ENCODE measurements at regions not wholly inside any gene's neighbourhood (a gene's known extent, or its start where the extent isn't known, plus 50 kb on each side); places are given as distances from the start of the nearest gene placed in this dataset.

- H3K27me3 ChIP-seq (replicated peaks in 1 of 4; ENCODE audit: control extremely low read depth in 1 of 4, control insufficient read depth in 3 of 4, insufficient read depth in 4 of 4, low read length in 3 of 4): no peaks in the 10 kb centered on the region
- H2AFZ ChIP-seq (ENCODE audit: insufficient read depth, low read depth, low read length, poor library complexity, severe bottlenecking): no peak overlapping the region
- H4K20me1 ChIP-seq (ENCODE audit: control insufficient read depth, insufficient read depth, low read length, poor library complexity, severe bottlenecking): no peaks in the 10 kb centered on the region
- Mint-ChIP-seq H3K27ac (no peak overlapping the region), H3K27me3 (no peaks in the 10 kb centered on the region), H3K4me3 (no peak overlapping the region), H3K9me3 (ENCODE audit: insufficient read depth) (no peaks in the 10 kb centered on the region), H3K4me1 (no peaks in the 10 kb centered on the region)
- no peak overlapping the region for H3K4me3 ChIP-seq (ENCODE audit: control extremely low read depth in 1 of 5, extremely low read depth in 1 of 5, insufficient read depth in 1 of 5, low read depth in 2 of 5, low read length in 4 of 5)
- no peaks in the 10 kb centered on the region for H3K9me3 ChIP-seq (ENCODE audit: control extremely low read depth in 1 of 3, control insufficient read depth in 2 of 3, insufficient read depth in 1 of 3, low read length in 2 of 3)
- H3K9ac ChIP-seq (ENCODE audit: low read length): no peak overlapping the region
- no peak overlapping the region for H3K27ac ChIP-seq (ENCODE audit: low read length in 2 of 2)
- H3K36me3 ChIP-seq (replicated peaks in 1 of 2; ENCODE audit: control extremely low read depth in 1 of 2, control insufficient read depth in 1 of 2, extremely low read depth in 1 of 2, insufficient read depth in 2 of 2, low read length in 1 of 2): no peaks in the 10 kb centered on the region
- ChIA-PET POLR2A (no interaction called here), CTCF (no interaction called here)
- no peak overlapping the region for H3K4me2 ChIP-seq (replicated peaks; ENCODE audit: low read depth, low read length, poor library complexity, severe bottlenecking)
- ATAC-seq (ENCODE audit: low read depth): no peak
- no peaks in the 10 kb centered on the region for H3K79me2 ChIP-seq (ENCODE audit: control insufficient read depth, insufficient read depth, low read length)
- intact Hi-C loops (cut with micrococcal nuclease): no loop called here
- no CpG with 5 or more reads among the region's 2 CpGs for WGBS (ENCODE audit: insufficient coverage)
- no peaks in the 10 kb centered on the region for H3K4me1 ChIP-seq (ENCODE audit: control insufficient read depth in 2 of 2, insufficient read depth in 2 of 2, low read length in 2 of 2)
- no peak for DNase-seq
- TF ChIP-seq CTCF (IDR thresholded peaks at IDR 0.05) (no peak), EZH2 (IDR thresholded peaks at IDR 0.05; ENCODE audit: borderline replicate concordance, insufficient read depth, low read depth, low read length, poor library complexity, severe bottlenecking) (no peak)
These were observed 475.4 kb upstream of the HS3ST1 start for GRCh38 chr4:11904117-11904535.

GRCh38 chr4:11901089-11901488, 472.4 kb upstream of the HS3ST1 start:
- H3K36me3 ChIP-seq (replicated peaks in 1 of 2; ENCODE audit: control extremely low read depth in 1 of 2, control insufficient read depth in 1 of 2, extremely low read depth in 1 of 2, insufficient read depth in 2 of 2, low read length in 1 of 2): no peaks in the 10 kb centered on the region
- POLR2A ChIA-PET: no interaction called here
- 100% methylated on average over 1 of the region's 1 CpG for WGBS (ENCODE audit: insufficient coverage)

More at GRCh38 chr4:11901089-11901488, 472.4 kb upstream of the HS3ST1 start:
- ATAC-seq (ENCODE audit: low read depth): no peak
- Histone ChIP-seq H3K4me2 (replicated peaks; ENCODE audit: low read depth, low read length, poor library complexity, severe bottlenecking) (no peak overlapping the region), H3K4me3 (ENCODE audit: control extremely low read depth in 1 of 5, extremely low read depth in 1 of 5, insufficient read depth in 1 of 5, low read depth in 2 of 5, low read length in 4 of 5) (no peak overlapping the region), H4K20me1 (ENCODE audit: control insufficient read depth, insufficient read depth, low read length, poor library complexity, severe bottlenecking) (no peaks in the 10 kb centered on the region), H3K4me1 (ENCODE audit: control insufficient read depth in 2 of 2, insufficient read depth in 2 of 2, low read length in 2 of 2) (no peaks in the 10 kb centered on the region), H2AFZ (ENCODE audit: insufficient read depth, low read depth, low read length, poor library complexity, severe bottlenecking) (no peak overlapping the region), H3K27me3 (replicated peaks in 1 of 4; ENCODE audit: control extremely low read depth in 1 of 4, control insufficient read depth in 3 of 4, insufficient read depth in 4 of 4, low read length in 3 of 4) (no peaks in the 10 kb centered on the region), H3K27ac (ENCODE audit: low read length in 2 of 2) (no peak overlapping the region), H3K9ac (ENCODE audit: low read length) (no peak overlapping the region), H3K9me3 (ENCODE audit: control extremely low read depth in 1 of 3, control insufficient read depth in 2 of 3, insufficient read depth in 1 of 3, low read length in 2 of 3) (peaks cover 0 to 8% (median 2%) of the 10 kb centered on the region in 3 donors), H3K79me2 (ENCODE audit: control insufficient read depth, insufficient read depth, low read length) (no peaks in the 10 kb centered on the region)
- no peak for DNase-seq
- intact Hi-C loops (cut with micrococcal nuclease): no loop called here
- Mint-ChIP-seq H3K27ac (no peak overlapping the region), H3K9me3 (ENCODE audit: insufficient read depth) (peaks cover 12% of the 10 kb centered on the region), H3K27me3 (no peaks in the 10 kb centered on the region), H3K4me1 (no peaks in the 10 kb centered on the region), H3K4me3 (no peak overlapping the region)
- TF ChIP-seq EZH2 (IDR thresholded peaks at IDR 0.05; ENCODE audit: borderline replicate concordance, insufficient read depth, low read depth, low read length, poor library complexity, severe bottlenecking): no peak
- TF ChIP-seq CTCF (IDR thresholded peaks at IDR 0.05): no peak
- CTCF ChIA-PET: interaction anchor here (0.5 kb wide), 1 partner anchor 1455 kb away, joined by 3 read pairs; no protein-coding TSS in a partner anchor

Measured in B cell (primary cell).